ENCODE measurements at regions not wholly inside any gene's neighbourhood (a gene's known extent, or its start where the extent isn't known, plus 50 kb on each side); places are given as distances from the start of the nearest gene placed in this dataset.

DNA sequence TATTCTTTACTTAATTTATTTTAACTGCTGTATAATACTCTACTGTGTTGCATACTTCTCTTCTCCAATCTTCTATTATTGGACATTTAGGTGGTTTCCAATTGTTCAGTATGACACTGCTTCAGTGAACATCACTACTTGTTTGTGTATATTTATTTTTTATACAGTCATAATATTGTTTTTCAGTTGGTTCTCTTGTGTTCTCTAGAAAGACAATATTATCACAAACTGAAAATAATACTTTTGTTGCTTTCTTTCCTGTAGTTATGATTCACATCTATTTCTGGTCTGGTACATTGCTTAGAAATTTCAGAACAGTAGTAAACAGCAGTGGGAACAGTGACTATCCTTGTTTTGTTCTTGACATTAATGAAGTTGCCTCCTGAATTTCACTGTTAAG lies 62.8 kb upstream of the GTSF1L start:
- Histone ChIP-seq H3K9me3 (peaks cover 0 to 12% (median 4%) of the 10 kb centered on the region in 8 donors), H3K36me3 (no peaks in the 10 kb centered on the region), H3K4me1 (no peaks in the 10 kb centered on the region), H3K27ac (no peak overlapping the region), H3K27me3 (replicated peaks in 1 of 7) (peaks cover 0 to 5% (median 0%) of the 10 kb centered on the region in 7 donors), H3K4me3 (no peak overlapping the region)
- no peak for TF ChIP-seq POLR2A (IDR thresholded peaks at IDR 0.05)
- TF ChIP-seq, protein P1, sequence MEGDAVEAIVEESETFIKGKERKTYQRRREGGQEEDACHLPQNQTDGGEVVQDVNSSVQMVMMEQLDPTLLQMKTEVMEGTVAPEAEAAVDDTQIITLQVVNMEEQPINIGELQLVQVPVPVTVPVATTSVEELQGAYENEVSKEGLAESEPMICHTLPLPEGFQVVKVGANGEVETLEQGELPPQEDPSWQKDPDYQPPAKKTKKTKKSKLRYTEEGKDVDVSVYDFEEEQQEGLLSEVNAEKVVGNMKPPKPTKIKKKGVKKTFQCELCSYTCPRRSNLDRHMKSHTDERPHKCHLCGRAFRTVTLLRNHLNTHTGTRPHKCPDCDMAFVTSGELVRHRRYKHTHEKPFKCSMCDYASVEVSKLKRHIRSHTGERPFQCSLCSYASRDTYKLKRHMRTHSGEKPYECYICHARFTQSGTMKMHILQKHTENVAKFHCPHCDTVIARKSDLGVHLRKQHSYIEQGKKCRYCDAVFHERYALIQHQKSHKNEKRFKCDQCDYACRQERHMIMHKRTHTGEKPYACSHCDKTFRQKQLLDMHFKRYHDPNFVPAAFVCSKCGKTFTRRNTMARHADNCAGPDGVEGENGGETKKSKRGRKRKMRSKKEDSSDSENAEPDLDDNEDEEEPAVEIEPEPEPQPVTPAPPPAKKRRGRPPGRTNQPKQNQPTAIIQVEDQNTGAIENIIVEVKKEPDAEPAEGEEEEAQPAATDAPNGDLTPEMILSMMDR (IDR thresholded peaks at IDR 0.05 in 8 of 11, conservative IDR thresholded peaks at IDR 0.05 in 3 of 11), result no peak
- no peak for TF ChIP-seq POLR2AphosphoS5 (IDR thresholded peaks at IDR 0.05)
- intact Hi-C loops (cut with DNase I; ENCODE audit: low total_unique reads), result no loop called here
- no peak for DNase-seq

DNA sequence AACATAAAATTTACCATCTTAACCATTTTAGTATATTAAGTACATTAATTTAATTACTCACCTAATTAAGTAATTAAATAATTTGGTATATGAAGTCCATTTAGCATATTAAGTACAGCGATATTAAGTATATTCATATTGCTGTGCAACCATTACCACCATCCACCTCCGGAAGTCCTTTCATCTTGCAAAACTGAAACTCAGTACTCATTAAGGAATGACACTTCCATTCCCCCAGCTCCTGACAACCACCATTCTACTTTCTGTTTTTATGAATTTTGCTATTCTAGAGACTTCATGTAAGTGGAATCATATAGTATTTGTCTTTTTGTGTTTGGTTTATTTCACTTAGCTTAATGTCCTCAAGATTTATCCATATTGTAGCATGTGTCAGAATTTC lies 61.1 kb upstream of the GTSF1L start:
- Histone ChIP-seq H3K4me3 (no peak overlapping the region), H3K27me3 (replicated peaks in 1 of 7) (peaks cover 0 to 5% (median 0%) of the 10 kb centered on the region in 7 donors), H3K4me1 (no peaks in the 10 kb centered on the region), H3K9me3 (peaks cover 0 to 12% (median 4%) of the 10 kb centered on the region in 8 donors), H3K27ac (no peak overlapping the region), H3K36me3 (no peaks in the 10 kb centered on the region)
- WGBS, 5 donors, result 75 to 84% (median 79%) methylated on average over 2 of the region's 2 CpGs
- DNase-seq, result no peak
- TF ChIP-seq POLR2A (IDR thresholded peaks at IDR 0.05) (no peak), POLR2AphosphoS5 (IDR thresholded peaks at IDR 0.05) (no peak)
- TF ChIP-seq, protein P1 (IDR thresholded peaks at IDR 0.05 in 8 of 11, conservative IDR thresholded peaks at IDR 0.05 in 3 of 11), result no peak
- intact Hi-C loops (cut with DNase I; ENCODE audit: low total_unique reads), result no loop called here

DNA sequence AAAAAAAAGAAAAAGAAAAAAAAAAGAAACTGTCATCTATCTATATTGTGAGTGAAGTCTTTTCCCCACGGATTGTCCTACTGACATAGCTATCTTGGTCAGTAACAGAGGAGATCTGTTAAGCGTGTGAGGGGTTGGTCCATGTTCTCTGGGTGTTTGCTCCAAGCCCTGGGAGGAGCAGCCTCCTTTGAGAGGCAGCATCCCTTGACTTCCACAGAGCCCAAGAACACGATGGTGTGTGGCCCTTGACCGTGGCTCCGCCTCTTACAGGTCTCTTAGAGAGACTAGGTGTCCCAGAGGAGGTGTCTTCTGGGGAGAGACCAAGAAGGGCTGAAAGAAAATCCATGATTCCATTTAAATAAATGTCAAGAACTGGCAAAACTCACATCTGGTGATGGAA lies 60.1 kb upstream of the GTSF1L start:
- H3K27me3 ChIP-seq (replicated peaks in 1 of 7), result peaks cover 0 to 5% (median 0%) of the 10 kb centered on the region in 7 donors
- H3K4me1 ChIP-seq, result no peaks in the 10 kb centered on the region
- H3K36me3 ChIP-seq, result no peaks in the 10 kb centered on the region
- 71 to 83% (median 72%) methylated on average over 5 of the region's 5 CpGs for WGBS, 5 donors
- no peak overlapping the region for H3K4me3 ChIP-seq
- no peak for TF ChIP-seq POLR2A (IDR thresholded peaks at IDR 0.05)
- no peak for TF ChIP-seq POLR2AphosphoS5 (IDR thresholded peaks at IDR 0.05)
- TF ChIP-seq, protein P1 (IDR thresholded peaks at IDR 0.05 in 8 of 11, conservative IDR thresholded peaks at IDR 0.05 in 3 of 11), result no peak
- peaks cover 0 to 6% (median 0%) of the 10 kb centered on the region in 8 donors for H3K9me3 ChIP-seq
- H3K27ac ChIP-seq, result no peak overlapping the region
- no peak for DNase-seq
- intact Hi-C loops (cut with DNase I; ENCODE audit: low total_unique reads), result no loop called here

DNA sequence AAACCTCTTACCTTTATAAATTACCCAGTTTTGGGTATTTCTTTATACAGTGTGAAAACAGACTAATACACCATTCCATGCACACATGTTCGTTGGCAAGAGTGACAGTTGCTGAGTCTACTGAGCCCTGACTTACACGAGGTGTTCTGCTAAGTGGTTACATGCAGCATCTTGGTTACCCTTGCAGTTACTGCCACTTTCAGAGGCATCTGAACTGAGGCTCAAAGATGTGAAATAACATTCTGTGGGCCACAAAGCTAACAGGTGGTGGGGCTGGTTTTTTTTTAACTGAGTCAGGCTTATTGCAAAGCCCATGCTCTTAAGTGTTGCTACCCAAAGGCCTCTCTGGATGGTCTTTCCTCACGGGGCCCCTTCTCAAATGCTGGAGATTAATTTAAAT lies 54.4 kb upstream of the GTSF1L start:
- TF ChIP-seq, protein P1 (IDR thresholded peaks at IDR 0.05 in 8 of 11, conservative IDR thresholded peaks at IDR 0.05 in 3 of 11), result no peak
- no peak for TF ChIP-seq POLR2AphosphoS5 (IDR thresholded peaks at IDR 0.05)
- TF ChIP-seq POLR2A (IDR thresholded peaks at IDR 0.05), result no peak
- Histone ChIP-seq H3K27ac (no peak overlapping the region), H3K27me3 (replicated peaks in 1 of 7) (no peaks in the 10 kb centered on the region), H3K9me3 (peaks cover 0 to 50% (median 37%) of the 10 kb centered on the region in 8 donors), H3K36me3 (no peaks in the 10 kb centered on the region), H3K4me1 (no peaks in the 10 kb centered on the region), H3K4me3 (no peak overlapping the region)
- no peak for DNase-seq
- WGBS, 5 donors, result 51 to 71% (median 69%) methylated on average over 3 of the region's 3 CpGs
- intact Hi-C loops (cut with DNase I; ENCODE audit: low total_unique reads), result no loop called here

Measured in spleen (tissue), 11 donors.